ENCODE measurements at regions not wholly inside any gene's neighbourhood (a gene's known extent, or its start where the extent isn't known, plus 50 kb on each side); places are given as distances from the start of the nearest gene placed in this dataset.

- no peak overlapping the region for H3K27ac Mint-ChIP-seq
- DNase-seq (ENCODE audit: low spot score, unreplicated experiment) = no peak
- TF ChIP-seq, protein P1, sequence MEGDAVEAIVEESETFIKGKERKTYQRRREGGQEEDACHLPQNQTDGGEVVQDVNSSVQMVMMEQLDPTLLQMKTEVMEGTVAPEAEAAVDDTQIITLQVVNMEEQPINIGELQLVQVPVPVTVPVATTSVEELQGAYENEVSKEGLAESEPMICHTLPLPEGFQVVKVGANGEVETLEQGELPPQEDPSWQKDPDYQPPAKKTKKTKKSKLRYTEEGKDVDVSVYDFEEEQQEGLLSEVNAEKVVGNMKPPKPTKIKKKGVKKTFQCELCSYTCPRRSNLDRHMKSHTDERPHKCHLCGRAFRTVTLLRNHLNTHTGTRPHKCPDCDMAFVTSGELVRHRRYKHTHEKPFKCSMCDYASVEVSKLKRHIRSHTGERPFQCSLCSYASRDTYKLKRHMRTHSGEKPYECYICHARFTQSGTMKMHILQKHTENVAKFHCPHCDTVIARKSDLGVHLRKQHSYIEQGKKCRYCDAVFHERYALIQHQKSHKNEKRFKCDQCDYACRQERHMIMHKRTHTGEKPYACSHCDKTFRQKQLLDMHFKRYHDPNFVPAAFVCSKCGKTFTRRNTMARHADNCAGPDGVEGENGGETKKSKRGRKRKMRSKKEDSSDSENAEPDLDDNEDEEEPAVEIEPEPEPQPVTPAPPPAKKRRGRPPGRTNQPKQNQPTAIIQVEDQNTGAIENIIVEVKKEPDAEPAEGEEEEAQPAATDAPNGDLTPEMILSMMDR (IDR thresholded peaks at IDR 0.05; ENCODE audit: unreplicated experiment) = no peak
Measured at GRCh38 chr7:33774762-33775523, 130.4 kb upstream of the BMPER start.

GRCh38 chr7:33775790-33776189, 129.5 kb upstream of the BMPER start:
- H3K4me1 Mint-ChIP-seq (ENCODE audit: low read depth) = peaks cover 10% of the 10 kb centered on the region
- H3K4me3 Mint-ChIP-seq (ENCODE audit: low read depth) = no peak overlapping the region
- no peaks in the 10 kb centered on the region for H3K9me3 Mint-ChIP-seq (ENCODE audit: low read depth)
- H3K27ac Mint-ChIP-seq = no peak overlapping the region
- peaks cover 2% of the 10 kb centered on the region for H3K36me3 Mint-ChIP-seq (ENCODE audit: insufficient read depth)
- TF ChIP-seq, protein P1 (IDR thresholded peaks at IDR 0.05; ENCODE audit: unreplicated experiment) = no peak
- H3K27me3 Mint-ChIP-seq = peaks cover 92% of the 10 kb centered on the region
- DNase-seq (ENCODE audit: low spot score, unreplicated experiment) = no peak

More at GRCh38 chr7:33774762-33775523, 130.4 kb upstream of the BMPER start:
- Mint-ChIP-seq H3K27me3 (peaks cover 92% of the 10 kb centered on the region), H3K4me3 (ENCODE audit: low read depth) (no peak overlapping the region), H3K9me3 (ENCODE audit: low read depth) (no peaks in the 10 kb centered on the region), H3K36me3 (ENCODE audit: insufficient read depth) (peaks cover 2% of the 10 kb centered on the region), H3K4me1 (ENCODE audit: low read depth) (peaks cover 10% of the 10 kb centered on the region)

- H3K27me3 Mint-ChIP-seq = peaks cover 89% of the 10 kb centered on the region
- no peak for DNase-seq (ENCODE audit: low spot score, unreplicated experiment)
- TF ChIP-seq, protein P1 (IDR thresholded peaks at IDR 0.05; ENCODE audit: unreplicated experiment) = no peak
- H3K27ac Mint-ChIP-seq = no peak overlapping the region
- no peak overlapping the region for H3K4me3 Mint-ChIP-seq (ENCODE audit: low read depth)
- peaks cover 2% of the 10 kb centered on the region for H3K36me3 Mint-ChIP-seq (ENCODE audit: insufficient read depth)
- H3K9me3 Mint-ChIP-seq (ENCODE audit: low read depth) = no peaks in the 10 kb centered on the region
- H3K4me1 Mint-ChIP-seq (ENCODE audit: low read depth) = peaks cover 10% of the 10 kb centered on the region
Measured at GRCh38 chr7:33776788-33777187, 128.6 kb upstream of the BMPER start.

- peaks cover 83% of the 10 kb centered on the region for H3K27me3 Mint-ChIP-seq
- no peak overlapping the region for H3K27ac Mint-ChIP-seq
Measured at GRCh38 chr7:33778195-33778594, 127.1 kb upstream of the BMPER start.

DNA sequence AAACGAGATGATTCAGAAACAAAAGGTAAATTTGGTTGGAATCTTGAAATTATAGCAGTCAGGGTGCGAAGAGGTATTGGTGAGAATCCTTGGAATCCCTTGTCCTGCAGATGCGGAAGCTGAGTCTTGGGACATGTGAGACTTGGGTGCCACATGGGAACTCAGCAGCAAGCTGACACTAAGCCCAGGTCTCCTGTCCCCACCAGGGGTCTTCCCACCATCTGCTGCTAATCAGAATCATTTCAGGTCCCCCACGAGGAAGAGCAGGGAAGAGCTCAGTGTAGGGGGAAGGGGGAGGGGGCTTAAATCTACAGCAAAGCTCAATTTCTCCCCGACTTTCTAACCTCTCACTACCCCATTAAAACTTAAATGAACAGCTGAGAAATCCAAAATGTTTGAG, 126.1 kb upstream of the BMPER start:
- H3K4me1 Mint-ChIP-seq (ENCODE audit: low read depth) = peaks cover 10% of the 10 kb centered on the region
- H3K4me3 Mint-ChIP-seq (ENCODE audit: low read depth) = no peak overlapping the region
- H3K27ac Mint-ChIP-seq = no peak overlapping the region

More at GRCh38 chr7:33778195-33778594, 127.1 kb upstream of the BMPER start:
- no peak overlapping the region for H3K4me3 Mint-ChIP-seq (ENCODE audit: low read depth)
- TF ChIP-seq, protein P1 (IDR thresholded peaks at IDR 0.05; ENCODE audit: unreplicated experiment) = no peak
- peaks cover 4% of the 10 kb centered on the region for H3K36me3 Mint-ChIP-seq (ENCODE audit: insufficient read depth)
- peaks cover 10% of the 10 kb centered on the region for H3K4me1 Mint-ChIP-seq (ENCODE audit: low read depth)
- H3K9me3 Mint-ChIP-seq (ENCODE audit: low read depth) = peaks cover 7% of the 10 kb centered on the region
- no peak for DNase-seq (ENCODE audit: low spot score, unreplicated experiment)

More for the DNA sequence above, 126.1 kb upstream of the BMPER start:
- DNase-seq (ENCODE audit: low spot score, unreplicated experiment) = no peak
- peaks cover 2% of the 10 kb centered on the region for H3K36me3 Mint-ChIP-seq (ENCODE audit: insufficient read depth)
- H3K9me3 Mint-ChIP-seq (ENCODE audit: low read depth) = peaks cover 7% of the 10 kb centered on the region
- TF ChIP-seq, protein P1 (IDR thresholded peaks at IDR 0.05; ENCODE audit: unreplicated experiment) = no peak
- H3K27me3 Mint-ChIP-seq = peaks cover 77% of the 10 kb centered on the region

Data from progenitor cell of endocrine pancreas (in vitro differentiated cells).